ENCODE measurements at regions not wholly inside any gene's neighbourhood (a gene's known extent, or its start where the extent isn't known, plus 50 kb on each side); places are given as distances from the start of the nearest gene placed in this dataset.
A peak's percentile ranks its signal among the peaks of the same experiment; 100 is the strongest.

GRCh38 chr5:155508673-155509072 lies 495.1 kb downstream of the KIF4B start:
- no peak overlapping the region for H3K9ac ChIP-seq (ENCODE audit: extremely low read depth, low read length, poor library complexity, severe bottlenecking)
- DNase-seq: no peak
- H3K4me3 ChIP-seq (ENCODE audit: low read length): no peak overlapping the region
- 89 to 95% methylated on average over 2 of the region's 3 CpGs for WGBS, 2 experiments (ENCODE audit: insufficient coverage in 1 of 2, insufficient read length in 1 of 2)
- H3K27ac ChIP-seq (ENCODE audit: low read depth, low read length): no peak overlapping the region
- H3K27ac Mint-ChIP-seq: no peak overlapping the region
- peaks cover 3% of the 10 kb centered on the region for H3K27me3 Mint-ChIP-seq (ENCODE audit: insufficient read depth)
- no peaks in the 10 kb centered on the region for H3K9me3 ChIP-seq (ENCODE audit: control insufficient read depth, low read length)
- H3K27me3 ChIP-seq (ENCODE audit: control insufficient read depth, insufficient read depth, low read length, poor library complexity, severe bottlenecking): no peaks in the 10 kb centered on the region
- no peak for TF ChIP-seq CTCF (conservative IDR thresholded peaks at IDR 0.05)
- no peak overlapping the region for H3K4me3 Mint-ChIP-seq
- H3K36me3 Mint-ChIP-seq (ENCODE audit: low read depth): no peaks in the 10 kb centered on the region
- peaks cover 8% of the 10 kb centered on the region for H3K4me1 Mint-ChIP-seq
- H3K4me1 ChIP-seq (ENCODE audit: control insufficient read depth, insufficient read depth, low read length): peaks cover 6% of the 10 kb centered on the region
- no peaks in the 10 kb centered on the region for H3K36me3 ChIP-seq (ENCODE audit: control insufficient read depth, insufficient read depth, low read length)
- no peaks in the 10 kb centered on the region for H3K9me3 Mint-ChIP-seq

- WGBS, 2 experiments (ENCODE audit: insufficient coverage in 1 of 2, insufficient read length in 1 of 2): 50 to 73% methylated on average over 1 of the region's 1 CpG
- no peak overlapping the region for H3K4me3 Mint-ChIP-seq
- Histone ChIP-seq H3K9ac (ENCODE audit: extremely low read depth, low read length, poor library complexity, severe bottlenecking) (no peak overlapping the region), H3K27ac (ENCODE audit: low read depth, low read length) (peak overlapping the region; percentile 22), H3K9me3 (ENCODE audit: control insufficient read depth, low read length) (no peaks in the 10 kb centered on the region), H3K27me3 (ENCODE audit: control insufficient read depth, insufficient read depth, low read length, poor library complexity, severe bottlenecking) (no peaks in the 10 kb centered on the region), H3K4me1 (ENCODE audit: control insufficient read depth, insufficient read depth, low read length) (no peaks in the 10 kb centered on the region), H3K4me3 (ENCODE audit: low read length) (no peak overlapping the region), H3K36me3 (ENCODE audit: control insufficient read depth, insufficient read depth, low read length) (no peaks in the 10 kb centered on the region)
- H3K9me3 Mint-ChIP-seq: no peaks in the 10 kb centered on the region
- H3K4me1 Mint-ChIP-seq: peaks cover 12% of the 10 kb centered on the region
- peaks cover 3% of the 10 kb centered on the region for H3K27me3 Mint-ChIP-seq (ENCODE audit: insufficient read depth)
- H3K36me3 Mint-ChIP-seq (ENCODE audit: low read depth): no peaks in the 10 kb centered on the region
- TF ChIP-seq CTCF (conservative IDR thresholded peaks at IDR 0.05): no peak
- no peak overlapping the region for H3K27ac Mint-ChIP-seq
- DNase-seq: no peak
Measured at GRCh38 chr5:155512329-155512728, 498.8 kb downstream of the KIF4B start.

- no peak overlapping the region for H3K27ac Mint-ChIP-seq
- Histone ChIP-seq H3K27ac (ENCODE audit: low read depth, low read length) (no peak overlapping the region), H3K4me3 (ENCODE audit: low read length) (peak overlapping the region; percentile 28), H3K4me1 (ENCODE audit: control insufficient read depth, insufficient read depth, low read length) (no peaks in the 10 kb centered on the region), H3K27me3 (ENCODE audit: control insufficient read depth, insufficient read depth, low read length, poor library complexity, severe bottlenecking) (no peaks in the 10 kb centered on the region), H3K9me3 (ENCODE audit: control insufficient read depth, low read length) (no peaks in the 10 kb centered on the region), H3K9ac (ENCODE audit: extremely low read depth, low read length, poor library complexity, severe bottlenecking) (no peak overlapping the region), H3K36me3 (ENCODE audit: control insufficient read depth, insufficient read depth, low read length) (no peaks in the 10 kb centered on the region)
- DNase-seq: peak; percentile 58
- no peak overlapping the region for H3K4me3 Mint-ChIP-seq
- peaks cover 12% of the 10 kb centered on the region for H3K4me1 Mint-ChIP-seq
- WGBS, 2 experiments (ENCODE audit: insufficient coverage in 1 of 2, insufficient read length in 1 of 2): 89% methylated on average over 2 of the region's 2 CpGs
- TF ChIP-seq CTCF (conservative IDR thresholded peaks at IDR 0.05): no peak
- H3K9me3 Mint-ChIP-seq: no peaks in the 10 kb centered on the region
- peaks cover 3% of the 10 kb centered on the region for H3K27me3 Mint-ChIP-seq (ENCODE audit: insufficient read depth)
- H3K36me3 Mint-ChIP-seq (ENCODE audit: low read depth): no peaks in the 10 kb centered on the region
Measured at GRCh38 chr5:155514105-155514563, 500.6 kb downstream of the KIF4B start.
